Keratinocyte (primary cell): ENCODE measurements at regions not wholly inside any gene's neighbourhood (a gene's known extent, or its start where the extent isn't known, plus 50 kb on each side); places are given as distances from the start of the nearest gene placed in this dataset.

Source experiments
- DNase-seq: peaks from one replicate; pipeline ENCODE4 v3.0.0-alpha.2; 2011; ENCODE audit warnings: low read depth, missing footprints, low spot score
- FAIRE-seq: peaks from 2 replicates; lab custom pipeline; 2011; peaks lifted over from hg19 to GRCh38; lab: Jason Lieb, UNC
- H2AFZ ChIP-seq: 2 replicates; pipeline ENCODE4 v1.6.0; 2012; ENCODE audit warnings: low read length, control low read depth, inconsistent platforms; ENCODE audit not compliant: control insufficient read depth
- H3K27ac ChIP-seq: 2 replicates; pipeline ENCODE4 v1.5.1; 2011; ENCODE audit warnings: low read length; ENCODE audit not compliant: control insufficient read depth, insufficient read depth
- H3K27me3 ChIP-seq: 3 replicates; pipeline ENCODE4 v1.6.0; 2011; ENCODE audit warnings: low read length; ENCODE audit not compliant: control insufficient read depth, insufficient read depth; ENCODE audit errors: extremely low read depth
- H3K36me3 ChIP-seq, 2 experiments: 2 replicates in 1 of 2; 3 replicates in 1 of 2; pipeline ENCODE4 v1.5.1; 2011; ENCODE audit warnings: low read length in 2 of 2, mild to moderate bottlenecking in 1 of 2; ENCODE audit not compliant: control insufficient read depth in 2 of 2, insufficient read depth in 2 of 2; ENCODE audit errors: extremely low read depth in 1 of 2
- H3K4me1 ChIP-seq: 3 replicates; pipeline ENCODE4 v1.5.1; 2011; ENCODE audit warnings: low read length; ENCODE audit not compliant: control insufficient read depth, insufficient read depth; ENCODE audit errors: extremely low read depth
- H3K4me2 ChIP-seq: 3 replicates; pipeline ENCODE4 v1.6.0; 2011; ENCODE audit warnings: low read depth, low read length; ENCODE audit not compliant: control insufficient read depth, insufficient read depth; ENCODE audit errors: extremely low read depth
- H3K4me3 ChIP-seq, 3 experiments: fragments of 200-600 bp in 1 of 3; sonication (generic) in 1 of 3; 2 replicates in 2 of 3; 3 replicates in 1 of 3; pipeline ENCODE4 v1.5.1; 2011 to 2016; ENCODE audit warnings: low read length in 3 of 3, mild to moderate bottlenecking in 3 of 3, control low read depth in 2 of 3, inconsistent platforms in 1 of 3, low read depth in 1 of 3, mixed read lengths in 1 of 3, mixed run types in 1 of 3, moderate library complexity in 1 of 3; ENCODE audit not compliant: control insufficient read depth in 2 of 3, insufficient read depth in 2 of 3; ENCODE audit errors: extremely low read depth in 1 of 3
- H3K79me2 ChIP-seq: 2 replicates; pipeline ENCODE4 v1.6.0; 2012; ENCODE audit warnings: low read length; ENCODE audit not compliant: control insufficient read depth, insufficient read depth
- H3K9ac ChIP-seq: 3 replicates; pipeline ENCODE4 v1.6.0; 2011; ENCODE audit warnings: low read length; ENCODE audit not compliant: control insufficient read depth, insufficient read depth; ENCODE audit errors: extremely low read depth
- H3K9me1 ChIP-seq: 3 replicates; pipeline ENCODE4 v1.6.0; 2011; ENCODE audit warnings: low read length; ENCODE audit not compliant: control insufficient read depth, insufficient read depth; ENCODE audit errors: extremely low read depth
- H3K9me3 ChIP-seq: 2 replicates; pipeline ENCODE4 v1.5.1; 2012; ENCODE audit warnings: low read depth, low read length; ENCODE audit not compliant: control insufficient read depth
- H4K20me1 ChIP-seq: 3 replicates; pipeline ENCODE4 v1.6.0; 2011; ENCODE audit warnings: low read length; ENCODE audit not compliant: control insufficient read depth, insufficient read depth; ENCODE audit errors: extremely low read depth
- CTCF ChIP-seq, 3 experiments: IDR thresholded peaks in 1 of 3; conservative IDR thresholded peaks in 1 of 3; optimal IDR thresholded peaks in 1 of 3; 2 replicates in 2 of 3; 3 replicates in 1 of 3; pipeline versions ENCODE3 to v1.5.1; 2011; ENCODE audit warnings: low read length in 3 of 3, mild to moderate bottlenecking in 3 of 3, moderate library complexity in 2 of 3, control low read depth in 1 of 3, inconsistent platforms in 1 of 3; ENCODE audit not compliant: insufficient read depth in 2 of 3; ENCODE audit errors: extremely low read depth in 1 of 3
- EZH2 ChIP-seq: IDR thresholded peaks from one replicate; pipeline ENCODE4 v1.6.1; 2012; ENCODE audit warnings: inconsistent platforms, mild to moderate bottlenecking, low read length, moderate library complexity
- dilution Hi-C: fragments of 300-500 bp; cut with MboI; formaldehyde crosslinking; loops from one replicate; pipeline ENCODE4 v1.7.0; 2020; ENCODE audit warnings: low sequenced_read_pairs; ENCODE audit not compliant: extremely low pct_ligation_motif_present

GRCh38 chr5:89262030-89262429 is 379.0 kb upstream of the MEF2C start:
- Histone ChIP-seq H3K4me2 (no peak overlapping the region), H2AFZ (no peak overlapping the region), H3K79me2 (no peaks in the 10 kb centered on the region), H3K4me1 (peaks cover 7% of the 10 kb centered on the region), H3K9me3 (no peaks in the 10 kb centered on the region), H4K20me1 (no peaks in the 10 kb centered on the region), H3K27me3 (no peaks in the 10 kb centered on the region), H3K4me3 (no peak overlapping the region), H3K36me3 (no peaks in the 10 kb centered on the region), H3K9me1 (no peaks in the 10 kb centered on the region), H3K27ac (no peak overlapping the region), H3K9ac (no peak overlapping the region)
- TF ChIP-seq CTCF (optimal IDR thresholded peaks at IDR 0.05 in 1 of 3, IDR thresholded peaks at IDR 0.05 in 1 of 3, conservative IDR thresholded peaks at IDR 0.05 in 1 of 3; ENCODE audit: extremely low read depth in 1 of 3, insufficient read depth in 2 of 3, low read length in 3 of 3) = no peak
- TF ChIP-seq EZH2 = no peak
- DNase-seq (no peak), FAIRE-seq (no peak)
- dilution Hi-C loops = no loop called here

GRCh38 chr5:89260254-89260653 is 377.3 kb upstream of the MEF2C start:
- H3K4me3 ChIP-seq = no peak overlapping the region
- H3K9me3 ChIP-seq = no peaks in the 10 kb centered on the region
- no peaks in the 10 kb centered on the region for H3K27me3 ChIP-seq
- peaks cover 4% of the 10 kb centered on the region for H3K4me1 ChIP-seq
- FAIRE-seq (no peak), DNase-seq (no peak)
- H3K4me2 ChIP-seq = no peak overlapping the region
- H3K9me1 ChIP-seq = no peaks in the 10 kb centered on the region
- H3K79me2 ChIP-seq = no peaks in the 10 kb centered on the region
- no peak overlapping the region for H2AFZ ChIP-seq
- dilution Hi-C loops = no loop called here
- no peak overlapping the region for H3K9ac ChIP-seq
- TF ChIP-seq EZH2 = no peak
- TF ChIP-seq CTCF (optimal IDR thresholded peaks at IDR 0.05 in 1 of 3, IDR thresholded peaks at IDR 0.05 in 1 of 3, conservative IDR thresholded peaks at IDR 0.05 in 1 of 3; ENCODE audit: extremely low read depth in 1 of 3, insufficient read depth in 2 of 3, low read length in 3 of 3) = no peak
- no peaks in the 10 kb centered on the region for H3K36me3 ChIP-seq
- no peak overlapping the region for H3K27ac ChIP-seq
- no peaks in the 10 kb centered on the region for H4K20me1 ChIP-seq
